Ectodermal cell (in vitro differentiated cells): ENCODE measurements at regions not wholly inside any gene's neighbourhood (a gene's known extent, or its start where the extent isn't known, plus 50 kb on each side); places are given as distances from the start of the nearest gene placed in this dataset.

Experiments used
- H3K27ac ChIP-seq: 2 replicates; pipeline ENCODE4 v1.7.0; 2013; ENCODE audit warnings: mild to moderate bottlenecking, low read depth, low read length; ENCODE audit not compliant: insufficient read depth, poor library complexity, severe bottlenecking
- H3K27me3 ChIP-seq: 2 replicates; pipeline ENCODE4 v1.7.0; 2013; ENCODE audit warnings: mild to moderate bottlenecking, low read length; ENCODE audit not compliant: insufficient read depth, control insufficient read depth, poor library complexity, severe bottlenecking
- H3K36me3 ChIP-seq: one replicate; pipeline ENCODE4 v1.7.0; 2013; ENCODE audit warnings: low read length; ENCODE audit not compliant: control insufficient read depth, insufficient read depth
- H3K4me1 ChIP-seq: one replicate; pipeline ENCODE4 v1.7.0; 2013; ENCODE audit warnings: low read length; ENCODE audit not compliant: control insufficient read depth, insufficient read depth
- H3K4me3 ChIP-seq: 2 replicates; pipeline ENCODE4 v1.7.0; 2013; ENCODE audit warnings: low read depth, low read length, control low read depth; ENCODE audit not compliant: insufficient read depth
- H3K9me3 ChIP-seq: 2 replicates; pipeline ENCODE4 v1.7.0; 2013; ENCODE audit warnings: mild to moderate bottlenecking, low read length, moderate library complexity; ENCODE audit not compliant: control insufficient read depth
- WGBS, 2 experiments: methylation state at CpG; one replicate each; pipeline ENCODE4 v1.1.7; 2013; ENCODE audit warnings: missing lambda C conversion rate in 2 of 2; 5-methylcytosine and 5-hydroxymethylcytosine counted together

DNA sequence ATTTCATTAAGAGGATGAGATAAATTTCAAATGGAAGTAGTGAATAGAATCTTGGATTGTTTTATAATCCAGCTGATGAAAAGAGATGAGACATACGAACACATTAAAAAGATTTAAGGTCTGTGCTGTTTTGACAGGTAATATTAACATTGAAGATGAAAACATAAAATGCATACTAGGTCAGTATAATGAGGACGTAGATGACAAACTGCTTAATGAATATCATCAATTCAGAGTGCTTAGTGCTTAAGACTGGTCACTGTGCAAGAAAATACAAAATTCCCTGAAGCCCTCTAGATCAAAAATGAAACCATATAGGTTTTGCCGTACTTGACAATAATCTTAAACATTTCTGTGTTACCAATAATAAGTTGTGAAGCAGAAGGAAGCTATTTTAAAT, 173.4 kb upstream of the THRB start:
- Histone ChIP-seq H3K27ac (no peak overlapping the region), H3K9me3 (no peaks in the 10 kb centered on the region), H3K4me3 (no peak overlapping the region), H3K27me3 (no peaks in the 10 kb centered on the region), H3K4me1 (no peaks in the 10 kb centered on the region), H3K36me3 (no peaks in the 10 kb centered on the region)
- 87 to 100% methylated on average over 3 of the region's 3 CpGs for whole genome bisulfite sequencing, 2 experiments

GRCh38 chr3:24670871-24671270, 176.2 kb upstream of the THRB start:
- WGBS, 2 experiments: 92 to 96% methylated on average over 2 to 3 of the region's 3 CpGs
- H3K9me3 ChIP-seq: no peaks in the 10 kb centered on the region
- no peak overlapping the region for H3K27ac ChIP-seq
- no peaks in the 10 kb centered on the region for H3K4me1 ChIP-seq
- no peaks in the 10 kb centered on the region for H3K36me3 ChIP-seq
- H3K27me3 ChIP-seq: no peaks in the 10 kb centered on the region
- H3K4me3 ChIP-seq: no peak overlapping the region

- no peaks in the 10 kb centered on the region for H3K27me3 ChIP-seq
- 100% methylated on average over 1 of the region's 1 CpG; no CpG with 5 or more reads in 1 of the 2 experiments for WGBS, 2 experiments
- no peak overlapping the region for H3K4me3 ChIP-seq
These were observed 178.9 kb upstream of the THRB start for GRCh38 chr3:24673596-24673995.

DNA sequence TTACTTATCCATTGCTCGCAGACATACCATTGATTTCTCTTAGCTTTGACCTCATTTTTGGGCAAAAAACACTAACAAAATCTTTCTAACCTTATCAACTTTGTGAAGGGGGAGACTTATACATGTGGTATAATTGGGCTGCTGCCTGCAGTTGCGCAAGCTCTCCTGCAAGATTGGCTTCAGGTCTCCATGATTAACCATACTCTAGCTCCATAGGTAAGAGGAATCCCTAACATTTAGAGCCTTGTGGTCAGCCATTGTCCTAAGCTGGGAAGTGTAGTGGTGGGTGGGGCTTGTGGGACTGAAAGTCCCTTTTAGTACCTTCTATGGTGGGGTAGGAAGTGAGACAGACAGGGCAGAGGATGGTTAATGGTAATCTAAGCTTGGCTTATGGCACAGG, 179.6 kb upstream of the THRB start:
- Histone ChIP-seq H3K27me3 (no peaks in the 10 kb centered on the region), H3K4me3 (no peak overlapping the region), H3K27ac (no peak overlapping the region), H3K36me3 (no peaks in the 10 kb centered on the region), H3K4me1 (no peaks in the 10 kb centered on the region), H3K9me3 (no peaks in the 10 kb centered on the region)
- WGBS, 2 experiments: 86 to 100% methylated on average over 1 to 2 of the region's 2 CpGs

More at GRCh38 chr3:24673596-24673995, 178.9 kb upstream of the THRB start:
- H3K4me1 ChIP-seq: no peaks in the 10 kb centered on the region
- no peak overlapping the region for H3K27ac ChIP-seq
- H3K9me3 ChIP-seq: no peaks in the 10 kb centered on the region
- no peaks in the 10 kb centered on the region for H3K36me3 ChIP-seq

- no peak overlapping the region for H3K27ac ChIP-seq
These were observed 183.4 kb upstream of the THRB start for GRCh38 chr3:24678021-24678420.

GRCh38 chr3:24678421-24678865, 183.8 kb upstream of the THRB start:
- H3K4me1 ChIP-seq: no peaks in the 10 kb centered on the region
- 93 to 94% methylated on average over 7 of the region's 7 CpGs for WGBS, 2 experiments
- H3K27me3 ChIP-seq: no peaks in the 10 kb centered on the region
- H3K4me3 ChIP-seq: no peak overlapping the region
- H3K9me3 ChIP-seq: no peaks in the 10 kb centered on the region
- H3K36me3 ChIP-seq: no peaks in the 10 kb centered on the region
- H3K27ac ChIP-seq: no peak overlapping the region

More at GRCh38 chr3:24678021-24678420, 183.4 kb upstream of the THRB start:
- Histone ChIP-seq H3K4me1 (no peaks in the 10 kb centered on the region), H3K4me3 (no peak overlapping the region), H3K9me3 (no peaks in the 10 kb centered on the region), H3K36me3 (no peaks in the 10 kb centered on the region), H3K27me3 (no peaks in the 10 kb centered on the region)
- WGBS, 2 experiments: 87% methylated on average over 2 of the region's 2 CpGs

- Histone ChIP-seq H3K27ac (no peak overlapping the region), H3K9me3 (no peaks in the 10 kb centered on the region), H3K36me3 (no peaks in the 10 kb centered on the region), H3K27me3 (no peaks in the 10 kb centered on the region), H3K4me1 (peaks cover under 1% of the 10 kb centered on the region), H3K4me3 (no peak overlapping the region)
These were observed 184.8 kb upstream of the THRB start for GRCh38 chr3:24679429-24679828.

DNA sequence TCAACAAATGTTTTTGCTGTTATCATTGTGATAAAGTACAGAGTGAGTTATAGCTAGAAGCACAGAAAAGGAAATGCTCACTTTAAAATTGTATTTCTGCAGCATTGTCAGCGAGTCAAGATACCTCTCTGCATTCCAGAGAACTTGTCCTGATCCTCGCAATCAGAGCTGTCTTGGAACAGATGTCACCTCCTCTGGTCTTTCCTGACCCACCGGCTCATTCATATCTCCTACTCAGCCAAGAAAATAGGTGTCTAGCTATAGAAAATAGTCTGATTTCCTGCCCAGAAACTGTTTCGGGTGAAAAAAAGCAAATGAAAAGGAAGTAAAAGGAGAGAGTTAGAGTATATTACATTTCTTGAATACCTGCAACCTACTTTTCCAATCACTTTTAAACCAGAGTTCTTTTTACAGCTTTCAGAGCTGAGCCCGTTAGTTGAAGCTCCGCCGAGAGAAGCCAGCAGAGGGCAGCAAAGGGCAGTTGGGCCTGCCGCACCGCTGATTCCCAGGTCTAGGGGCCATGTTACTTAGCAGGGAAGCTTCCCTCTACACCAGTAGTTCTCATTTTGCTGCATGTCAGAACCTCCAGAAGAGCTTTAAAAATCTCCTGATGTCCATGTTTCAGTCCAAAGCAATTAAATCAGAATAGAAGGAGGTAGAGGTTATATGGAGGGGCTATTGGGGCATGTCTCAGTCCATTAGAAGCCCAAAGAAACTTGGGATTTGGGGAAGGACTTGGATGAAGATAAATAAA, 185.7 kb upstream of the THRB start:
- Histone ChIP-seq H3K36me3 (no peaks in the 10 kb centered on the region), H3K27ac (no peak overlapping the region), H3K9me3 (no peaks in the 10 kb centered on the region), H3K4me1 (peaks cover 3% of the 10 kb centered on the region), H3K4me3 (no peak overlapping the region), H3K27me3 (no peaks in the 10 kb centered on the region)
- WGBS, 2 experiments: 26 to 36% methylated on average over 7 to 9 of the region's 9 CpGs

DNA sequence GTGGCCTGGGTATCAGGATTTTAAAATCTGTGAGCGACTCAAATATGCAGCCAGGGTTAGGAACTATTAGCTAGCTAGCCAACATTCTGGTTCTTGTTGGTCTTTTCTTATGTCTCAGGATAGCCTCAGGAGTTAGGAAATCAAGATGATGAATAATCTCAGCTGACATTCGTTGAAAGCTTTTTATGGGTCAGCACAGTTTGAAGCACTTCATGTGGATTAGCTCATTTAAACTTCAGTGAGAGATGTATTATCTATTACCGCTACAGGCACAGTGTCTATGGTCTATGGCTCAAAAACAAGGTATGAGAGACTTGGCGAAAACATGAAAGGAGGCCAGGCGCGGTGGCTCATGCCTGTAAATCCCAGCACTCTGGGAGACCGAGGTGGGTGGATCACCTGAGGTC, 187.5 kb upstream of the THRB start:
- no peak overlapping the region for H3K4me3 ChIP-seq
- H3K27ac ChIP-seq: no peak overlapping the region
- WGBS, 2 experiments: 91 to 93% methylated on average over 7 of the region's 7 CpGs
- H3K4me1 ChIP-seq: peaks cover 3% of the 10 kb centered on the region
- no peaks in the 10 kb centered on the region for H3K9me3 ChIP-seq
- no peaks in the 10 kb centered on the region for H3K36me3 ChIP-seq
- no peaks in the 10 kb centered on the region for H3K27me3 ChIP-seq

- Histone ChIP-seq H3K27ac (no peak overlapping the region), H3K4me3 (no peak overlapping the region), H3K27me3 (no peaks in the 10 kb centered on the region), H3K9me3 (no peaks in the 10 kb centered on the region), H3K36me3 (no peaks in the 10 kb centered on the region), H3K4me1 (peaks cover 3% of the 10 kb centered on the region)
- 88 to 93% methylated on average over 5 of the region's 5 CpGs for WGBS, 2 experiments
These were observed 188.4 kb upstream of the THRB start for GRCh38 chr3:24683090-24683489.
